H9 (cell line): ENCODE measurements at regions not wholly inside any gene's neighbourhood (a gene's known extent, or its start where the extent isn't known, plus 50 kb on each side); places are given as distances from the start of the nearest gene placed in this dataset.

Experiments
- DNase-seq: peaks from one replicate; pipeline ENCODE4 v3.0.0-alpha.2; 2017
- H2AFZ ChIP-seq: one replicate; pipeline ENCODE4 v1.6.1; 2013; ENCODE audit warnings: mild to moderate bottlenecking, low read length, control low read depth, moderate library complexity
- H2AK5ac ChIP-seq: 2 replicates; pipeline ENCODE4 v1.6.1; 2013; ENCODE audit warnings: low read length, control low read depth, mixed read lengths; ENCODE audit not compliant: insufficient read length
- H2BK120ac ChIP-seq: one replicate; pipeline ENCODE4 v1.6.1; 2013; ENCODE audit warnings: low read depth, mild to moderate bottlenecking, low read length, control low read depth, inconsistent platforms; ENCODE audit not compliant: poor library complexity, severe bottlenecking
- H2BK12ac ChIP-seq: 2 replicates; pipeline ENCODE4 v1.6.1; 2013; ENCODE audit warnings: low read length, control low read depth, mixed read lengths, low read depth; ENCODE audit not compliant: insufficient read length
- H2BK15ac ChIP-seq: 2 replicates; pipeline ENCODE4 v1.6.1; 2013; ENCODE audit warnings: low read depth, low read length, control low read depth
- H2BK20ac ChIP-seq: one replicate; pipeline ENCODE4 v1.6.1; 2013; ENCODE audit warnings: low read depth, mild to moderate bottlenecking, low read length, control low read depth, inconsistent platforms; ENCODE audit not compliant: poor library complexity, severe bottlenecking
- H2BK5ac ChIP-seq: 2 replicates; pipeline ENCODE4 v1.6.1; 2013; ENCODE audit warnings: low read length, control low read depth, mixed read lengths; ENCODE audit not compliant: insufficient read length
- H3K14ac ChIP-seq: 2 replicates; pipeline ENCODE4 v1.6.1; 2013; ENCODE audit warnings: low read length, control low read depth; ENCODE audit not compliant: insufficient read depth
- H3K18ac ChIP-seq: 2 replicates; pipeline ENCODE4 v1.6.1; 2013; ENCODE audit warnings: low read depth, mild to moderate bottlenecking, mixed read lengths, low read length, control low read depth; ENCODE audit not compliant: insufficient read length
- H3K23ac ChIP-seq: 2 replicates; pipeline ENCODE4 v1.6.1; 2013; ENCODE audit warnings: low read length, control low read depth, mixed read lengths, low read depth; ENCODE audit not compliant: insufficient read length
- H3K23me2 ChIP-seq: 2 replicates; pipeline ENCODE4 v1.6.1; 2013; ENCODE audit warnings: low read depth, mild to moderate bottlenecking, mixed read lengths, low read length, control low read depth; ENCODE audit not compliant: insufficient read length, poor library complexity, severe bottlenecking
- H3K27ac ChIP-seq: 2 replicates; pipeline ENCODE4 v1.5.1; 2013; ENCODE audit warnings: low read length, control low read depth, mixed read lengths, low read depth; ENCODE audit not compliant: insufficient read length
- H3K27me3 ChIP-seq: 2 replicates; pipeline ENCODE4 v1.6.1; 2013; ENCODE audit warnings: low read length, control low read depth, inconsistent platforms; ENCODE audit not compliant: insufficient read depth
- H3K4ac ChIP-seq: 2 replicates; pipeline ENCODE4 v1.6.1; 2013; ENCODE audit warnings: low read depth, mild to moderate bottlenecking, control low read depth, inconsistent platforms, low read length, moderate library complexity
- H3K4me1 ChIP-seq: 2 replicates; pipeline ENCODE4 v1.6.1; 2013; ENCODE audit warnings: low read length, control low read depth, inconsistent platforms; ENCODE audit not compliant: insufficient read depth
- H3K4me2 ChIP-seq: 2 replicates; pipeline ENCODE4 v1.6.1; 2013; ENCODE audit warnings: low read length, control low read depth, mixed read lengths; ENCODE audit not compliant: insufficient read length, insufficient read depth
- H3K56ac ChIP-seq: 2 replicates; pipeline ENCODE4 v1.6.1; 2013; ENCODE audit warnings: low read depth, mild to moderate bottlenecking, mixed read lengths, low read length, control low read depth; ENCODE audit not compliant: insufficient read length
- H3K79me1 ChIP-seq: 2 replicates; pipeline ENCODE4 v1.6.1; 2013; ENCODE audit warnings: low read depth, mild to moderate bottlenecking, moderate library complexity, low read length, control low read depth, inconsistent platforms; ENCODE audit not compliant: insufficient read depth, poor library complexity, severe bottlenecking
- H3K79me2 ChIP-seq: 2 replicates; pipeline ENCODE4 v1.6.1; 2013; ENCODE audit warnings: low read length, control low read depth, inconsistent platforms; ENCODE audit not compliant: insufficient read depth
- H3K9ac ChIP-seq: 2 replicates; pipeline ENCODE4 v1.6.1; 2013; ENCODE audit warnings: low read length, control low read depth, mixed read lengths; ENCODE audit not compliant: insufficient read length; ENCODE audit errors: extremely low read depth
- H3K9me3 ChIP-seq: one replicate; pipeline ENCODE4 v1.6.1; 2013; ENCODE audit warnings: low read depth, low read length, inconsistent platforms; ENCODE audit not compliant: control insufficient read depth
- H3T11ph ChIP-seq: one replicate; pipeline ENCODE4 v1.6.1; 2013; ENCODE audit warnings: mild to moderate bottlenecking, low read length, control low read depth, inconsistent platforms
- H4K20me1 ChIP-seq: one replicate; pipeline ENCODE4 v1.6.1; 2013; ENCODE audit not compliant: control insufficient read depth, insufficient read length, insufficient read depth
- H4K5ac ChIP-seq: 2 replicates; pipeline ENCODE4 v1.6.1; 2013; ENCODE audit warnings: low read depth, mild to moderate bottlenecking, mixed read lengths, low read length, control low read depth; ENCODE audit not compliant: insufficient read length
- H4K8ac ChIP-seq: replicated peaks from 2 replicates; pipeline ENCODE4 v1.6.1; 2013; ENCODE audit warnings: low read length, control low read depth, mixed read lengths, low read depth; ENCODE audit not compliant: insufficient read length
- H4K91ac ChIP-seq: 2 replicates; pipeline ENCODE4 v1.6.1; 2013; ENCODE audit warnings: low read depth, mild to moderate bottlenecking, moderate library complexity, mixed read lengths, low read length, control low read depth; ENCODE audit not compliant: insufficient read length
- H3K27ac Mint-ChIP-seq, 3 experiments: 2 replicates in 2 of 3; 3 replicates in 1 of 3; pipeline ENCODE4 v1.8.0; 2020 to 2021; ENCODE audit warnings: mixed read lengths in 3 of 3, mild to moderate bottlenecking in 1 of 3, moderate library complexity in 1 of 3
- H3K27me3 Mint-ChIP-seq: 2 replicates; pipeline ENCODE4 v1.8.0; 2021; ENCODE audit warnings: low read depth, mild to moderate bottlenecking, moderate library complexity, mixed read lengths
- H3K36me3 Mint-ChIP-seq, 3 experiments: 2 replicates in 2 of 3; 3 replicates in 1 of 3; pipeline ENCODE4 v1.8.0; 2020 to 2021; ENCODE audit warnings: low read depth in 3 of 3, mixed read lengths in 3 of 3; ENCODE audit not compliant: insufficient read depth in 1 of 3
- H3K4me1 Mint-ChIP-seq, 2 experiments: 2 replicates each; pipeline ENCODE4 v1.8.0; 2020; ENCODE audit warnings: mixed read lengths in 2 of 2
- H3K4me3 Mint-ChIP-seq, 2 experiments: 2 replicates in 1 of 2; 3 replicates in 1 of 2; pipeline ENCODE4 v1.8.0; 2020 to 2021; ENCODE audit warnings: mild to moderate bottlenecking in 2 of 2, mixed read lengths in 2 of 2, moderate library complexity in 1 of 2
- H3K9me3 Mint-ChIP-seq, 2 experiments: 2 replicates in 1 of 2; 3 replicates in 1 of 2; pipeline ENCODE4 v1.8.0; 2020; ENCODE audit warnings: mild to moderate bottlenecking in 2 of 2, mixed read lengths in 2 of 2, moderate library complexity in 1 of 2
- WGBS: extraction: QIAGEN DNeasy Blood & Tissue Kit; methylation state at CpG from one replicate; pipeline ENCODE4 v1.1.7; 2013; ENCODE audit warnings: missing lambda C conversion rate, low lambda C conversion rate, mixed read lengths; ENCODE audit not compliant: insufficient read length; ENCODE audit errors: extremely low coverage; 5-methylcytosine and 5-hydroxymethylcytosine counted together
- TF ChIP-seq, protein P1 (sequence below): fragments of 200-600 bp; sonication (generic); conservative IDR thresholded peaks from 3 replicates; pipeline ENCODE4 v1.8.0; 2021; ENCODE audit warnings: antibody characterized with exemption, mild to moderate bottlenecking

DNA sequence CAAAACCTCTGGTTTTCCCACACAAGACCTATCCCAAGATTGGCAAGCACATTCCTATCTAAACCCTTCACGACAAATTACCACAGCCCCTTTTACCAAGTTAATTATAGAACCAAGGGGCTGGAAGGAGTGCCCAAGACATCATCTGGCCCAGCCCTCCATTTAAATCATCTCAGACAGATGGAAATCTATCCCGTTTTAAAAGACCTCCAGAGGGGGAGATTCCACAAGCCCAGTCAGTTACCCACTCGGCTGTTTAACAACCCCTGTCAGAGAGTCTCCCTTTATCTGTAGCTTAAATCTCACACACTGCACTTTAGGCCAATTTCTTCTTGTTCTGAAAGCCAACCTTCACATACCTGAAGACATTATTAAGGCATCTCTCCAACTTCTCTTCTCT, 179.1 kb upstream of the MEIS1 start:
- no peaks in the 10 kb centered on the region for H3K79me1 ChIP-seq
- Mint-ChIP-seq H3K9me3 (no peaks in the 10 kb centered on the region), H3K4me1 (peaks cover 3 to 14% of the 10 kb centered on the region in 2 experiments; a peak in 2 of 4 replicates), H3K4me3 (no peak overlapping the region), H3K36me3 (no peaks in the 10 kb centered on the region), H3K27ac (no peak overlapping the region; a peak in 1 of 7 replicates), H3K27me3 (no peaks in the 10 kb centered on the region)
- no peak overlapping the region for H2BK12ac ChIP-seq
- no peak for DNase-seq
- H3K27ac ChIP-seq = no peak overlapping the region
- no peak overlapping the region for H3K4ac ChIP-seq
- 0 out of 2 replicates have a peak, but pooled peaks cover 4% of the 10 kb centered on the region for H3K4me1 ChIP-seq
- WGBS = no CpG with 5 or more reads among the region's 3 CpGs
- H2BK15ac ChIP-seq = no peak overlapping the region
- no peak overlapping the region for H2AFZ ChIP-seq
- H4K5ac ChIP-seq = no peak overlapping the region
- H4K8ac ChIP-seq = no peak overlapping the region
- no peak overlapping the region for H2BK120ac ChIP-seq
- no peak overlapping the region for H3K9ac ChIP-seq
- H3K23ac ChIP-seq = no peak overlapping the region
- H3K79me2 ChIP-seq = no peaks in the 10 kb centered on the region
- no peak overlapping the region for H3K56ac ChIP-seq
- no peaks in the 10 kb centered on the region for H3K9me3 ChIP-seq
- H4K91ac ChIP-seq = no peak overlapping the region
- no peak overlapping the region for H2BK5ac ChIP-seq
- H3K14ac ChIP-seq = no peak overlapping the region
- TF ChIP-seq, protein P1, sequence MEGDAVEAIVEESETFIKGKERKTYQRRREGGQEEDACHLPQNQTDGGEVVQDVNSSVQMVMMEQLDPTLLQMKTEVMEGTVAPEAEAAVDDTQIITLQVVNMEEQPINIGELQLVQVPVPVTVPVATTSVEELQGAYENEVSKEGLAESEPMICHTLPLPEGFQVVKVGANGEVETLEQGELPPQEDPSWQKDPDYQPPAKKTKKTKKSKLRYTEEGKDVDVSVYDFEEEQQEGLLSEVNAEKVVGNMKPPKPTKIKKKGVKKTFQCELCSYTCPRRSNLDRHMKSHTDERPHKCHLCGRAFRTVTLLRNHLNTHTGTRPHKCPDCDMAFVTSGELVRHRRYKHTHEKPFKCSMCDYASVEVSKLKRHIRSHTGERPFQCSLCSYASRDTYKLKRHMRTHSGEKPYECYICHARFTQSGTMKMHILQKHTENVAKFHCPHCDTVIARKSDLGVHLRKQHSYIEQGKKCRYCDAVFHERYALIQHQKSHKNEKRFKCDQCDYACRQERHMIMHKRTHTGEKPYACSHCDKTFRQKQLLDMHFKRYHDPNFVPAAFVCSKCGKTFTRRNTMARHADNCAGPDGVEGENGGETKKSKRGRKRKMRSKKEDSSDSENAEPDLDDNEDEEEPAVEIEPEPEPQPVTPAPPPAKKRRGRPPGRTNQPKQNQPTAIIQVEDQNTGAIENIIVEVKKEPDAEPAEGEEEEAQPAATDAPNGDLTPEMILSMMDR = no peak
- no peaks in the 10 kb centered on the region for H4K20me1 ChIP-seq
- H3T11ph ChIP-seq = no peak overlapping the region
- H3K4me2 ChIP-seq = no peak overlapping the region
- no peaks in the 10 kb centered on the region for H3K27me3 ChIP-seq
- H2BK20ac ChIP-seq = no peak overlapping the region
- no peaks in the 10 kb centered on the region for H3K23me2 ChIP-seq
- no peak overlapping the region for H2AK5ac ChIP-seq
- H3K18ac ChIP-seq = no peak overlapping the region
